22Rv1 (cell line): ENCODE measurements at regions not wholly inside any gene's neighbourhood (a gene's known extent, or its start where the extent isn't known, plus 50 kb on each side); places are given as distances from the start of the nearest gene placed in this dataset.
"Not testable (repeated sequence)": the region's sequence is repeated elsewhere in the genome, so short reads cannot be mapped to it uniquely, and the experiment has no call there.

Source experiments
- H3K27ac ChIP-seq: fragments of 450-650 bp; 2 replicates; pipeline ENCODE4 v1.5.1; 2017
- CTCF ChIP-seq: fragments of 450-650 bp; IDR thresholded peaks from 2 replicates; pipeline ENCODE4 v1.5.1; 2017; ENCODE audit warnings: mild to moderate bottlenecking
- ZFX ChIP-seq: fragments of 450-650 bp; IDR thresholded peaks from 2 replicates; pipeline ENCODE4 v1.6.1; 2017; ENCODE audit warnings: antibody characterized with exemption, borderline replicate concordance

- H3K27ac ChIP-seq = no peak overlapping the region
- no peak for TF ChIP-seq CTCF
- no peak for TF ChIP-seq ZFX
Measured at GRCh38 chr1:243962541-243962940, 88.5 kb upstream of the ZBTB18 start.

DNA sequence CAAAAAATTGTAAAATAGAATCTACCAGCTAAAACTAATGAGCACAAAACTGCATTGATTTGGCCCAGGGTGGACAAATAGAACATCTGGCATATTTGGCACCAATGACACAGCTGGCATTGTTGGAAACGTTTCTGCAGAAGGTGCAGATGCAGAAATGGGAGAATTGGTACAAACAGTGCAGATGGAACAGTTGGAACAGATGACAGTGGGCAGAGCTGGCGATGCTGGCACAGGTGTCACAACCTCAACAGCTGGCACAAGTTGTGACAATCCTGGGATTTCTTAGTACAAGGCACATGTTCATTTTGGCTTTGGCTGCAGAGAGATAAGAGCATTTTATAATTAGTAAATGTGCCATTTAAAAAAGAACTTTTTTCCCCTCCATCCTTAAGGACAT is 91.1 kb upstream of the ZBTB18 start:
- H3K27ac ChIP-seq = no peak overlapping the region
- TF ChIP-seq ZFX (no peak), CTCF (no peak)

DNA sequence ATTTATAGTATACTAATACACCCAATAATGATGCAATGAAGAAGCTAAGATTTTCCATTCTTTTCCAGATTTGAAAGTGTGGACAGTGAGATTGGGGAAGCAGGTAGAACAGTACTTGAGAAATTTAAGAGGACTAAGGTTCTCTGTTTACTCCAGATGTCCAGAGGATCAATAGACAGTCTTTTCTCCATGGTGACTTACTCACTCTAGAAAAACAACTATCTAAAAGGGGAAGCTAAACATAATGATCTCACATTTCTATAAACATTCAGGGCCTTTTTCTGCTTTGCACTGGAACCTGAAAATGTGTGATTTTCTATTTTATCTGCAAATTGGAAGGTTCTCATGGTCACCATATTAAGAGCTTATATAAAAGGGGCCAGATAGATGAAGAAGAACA is 93.9 kb upstream of the ZBTB18 start:
- no peak overlapping the region for H3K27ac ChIP-seq
- no peak for TF ChIP-seq ZFX
- TF ChIP-seq CTCF = no peak

- TF ChIP-seq ZFX (no peak), CTCF (no peak)
- no peak overlapping the region for H3K27ac ChIP-seq
Measured at GRCh38 chr1:243956450-243956849, 94.6 kb upstream of the ZBTB18 start.

GRCh38 chr1:243951207-243951606 is 99.9 kb upstream of the ZBTB18 start:
- not testable (repeated sequence) for H3K27ac ChIP-seq

DNA sequence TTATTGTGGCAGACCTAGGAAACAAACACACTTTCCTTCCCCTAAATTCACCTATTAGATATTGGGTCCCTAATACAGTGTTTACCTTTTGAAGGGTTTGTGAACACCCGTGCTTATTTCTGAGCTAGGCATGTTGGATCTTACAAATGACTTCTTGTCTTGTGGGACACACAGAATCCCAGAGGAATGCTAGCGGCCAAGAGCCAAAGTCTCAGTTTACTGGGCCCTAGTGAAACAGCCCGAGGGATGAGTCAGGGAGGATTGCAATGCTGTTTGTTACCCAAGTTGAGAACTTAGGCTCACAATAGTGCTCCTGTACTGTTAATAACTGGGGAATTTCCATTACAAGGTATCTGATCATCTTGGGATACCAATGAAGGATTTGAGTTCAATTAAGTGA is 100.1 kb upstream of the AKT3 start:
- TF ChIP-seq CTCF = no peak
- TF ChIP-seq ZFX = no peak
- H3K27ac ChIP-seq = no peak overlapping the region

GRCh38 chr1:243946946-243947345 is 96.9 kb upstream of the AKT3 start:
- no peak overlapping the region for H3K27ac ChIP-seq
- TF ChIP-seq CTCF = 0 out of 2 replicates have a peak, but pooled peaks have one; percentile 8
- no peak for TF ChIP-seq ZFX

DNA sequence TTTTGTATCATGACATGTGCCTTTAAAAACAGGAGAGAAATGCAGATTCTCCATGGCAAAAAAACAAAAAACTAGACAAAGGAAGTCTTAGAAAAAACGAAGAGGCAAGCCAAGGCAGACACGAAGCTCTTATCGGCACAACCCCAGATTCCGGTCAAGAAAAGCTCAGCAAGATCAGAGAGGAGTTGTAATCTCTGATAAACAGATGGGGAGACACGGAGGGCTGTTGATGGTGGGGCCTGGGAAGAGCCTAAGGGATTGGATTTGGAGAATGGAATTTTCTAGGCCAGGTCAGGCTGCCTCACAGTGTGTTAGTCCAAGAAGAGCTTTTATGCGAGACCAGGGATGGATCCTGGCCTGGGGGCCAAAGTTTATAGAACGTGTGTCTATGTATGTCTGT is 96.2 kb upstream of the AKT3 start:
- no peak for TF ChIP-seq CTCF

More for the DNA sequence above, 96.2 kb upstream of the AKT3 start:
- H3K27ac ChIP-seq = no peak overlapping the region
